ENCODE measurements at regions not wholly inside any gene's neighbourhood (a gene's known extent, or its start where the extent isn't known, plus 50 kb on each side); places are given as distances from the start of the nearest gene placed in this dataset.

DNA sequence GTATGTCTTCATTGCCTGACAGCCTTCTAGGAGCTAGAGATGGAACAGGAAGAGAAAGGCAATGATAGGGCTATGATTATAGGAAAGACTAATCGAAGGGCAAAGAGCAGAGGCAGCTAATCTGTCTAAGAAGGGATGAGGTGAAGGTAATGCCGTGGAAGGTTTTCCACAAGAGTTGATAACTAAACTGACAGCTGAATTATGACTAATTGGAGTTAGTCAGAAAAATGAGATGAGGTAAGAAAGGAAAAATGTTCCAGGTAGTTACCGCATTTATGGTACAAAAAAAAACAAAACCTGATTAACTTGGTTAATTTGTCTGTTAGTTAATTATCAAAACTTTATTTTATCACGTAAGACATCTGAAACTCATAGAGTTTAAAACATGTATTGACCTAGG is 260.3 kb downstream of the SLITRK6 start:
- no peak for TF ChIP-seq POLR2A (IDR thresholded peaks at IDR 0.05)
- TF ChIP-seq POLR2AphosphoS5 (IDR thresholded peaks at IDR 0.05): no peak

Data from breast epithelium (tissue), 3 donors.